H1 (cell line): ENCODE measurements at regions not wholly inside any gene's neighbourhood (a gene's known extent, or its start where the extent isn't known, plus 50 kb on each side); places are given as distances from the start of the nearest gene placed in this dataset.

ENCODE experiments used
- CTCF ChIA-PET: fragments of 300-600 bp; sonication (Branson Sonifier 250); formaldehyde crosslinking; loops from one replicate; lab custom pipeline; 2021; ENCODE audit not compliant: partially characterized antibody; lab: Charles Lee
- POLR2A ChIA-PET: fragments of 300-600 bp; sonication (Branson Sonifier 250); formaldehyde crosslinking; loops from one replicate; lab custom pipeline; 2021; ENCODE audit warnings: inconsistent platforms; ENCODE audit not compliant: partially characterized antibody; lab: Charles Lee
- DNase-seq, 2 experiments: peaks; one replicate each; pipeline versions ENCODE4 v3.0.0 to v3.0.0-alpha.2; 2010 to 2022; ENCODE audit warnings: low spot score in 2 of 2, low read depth in 1 of 2, mixed read lengths in 1 of 2
- FAIRE-seq: peaks from 2 replicates; lab custom pipeline; 2011; peaks lifted over from hg19 to GRCh38; lab: Jason Lieb, UNC
- H2AFZ ChIP-seq: 2 replicates; pipeline ENCODE4 v1.8.1; 2012; ENCODE audit warnings: low read length, inconsistent platforms
- H2AK5ac ChIP-seq: 2 replicates; pipeline ENCODE4 v1.6.1; 2013; ENCODE audit warnings: low read depth, low read length
- H2BK120ac ChIP-seq: replicated peaks from 2 replicates; pipeline ENCODE3; 2013; ENCODE audit warnings: low read depth, low read length, inconsistent platforms
- H2BK12ac ChIP-seq: 2 replicates; pipeline ENCODE4 v1.6.1; 2013; ENCODE audit warnings: low read depth, low read length
- H2BK15ac ChIP-seq: 2 replicates; pipeline ENCODE4 v1.6.1; 2013; ENCODE audit warnings: low read length
- H2BK20ac ChIP-seq: 2 replicates; pipeline ENCODE4 v1.6.1; 2013; ENCODE audit warnings: low read length
- H2BK5ac ChIP-seq: 2 replicates; pipeline ENCODE4 v1.6.1; 2013; ENCODE audit warnings: low read depth, low read length
- H3K14ac ChIP-seq: 2 replicates; pipeline ENCODE4 v1.6.1; 2013; ENCODE audit warnings: inconsistent platforms; ENCODE audit not compliant: insufficient read length
- H3K18ac ChIP-seq: 2 replicates; pipeline ENCODE4 v1.6.1; 2013; ENCODE audit warnings: low read length; ENCODE audit errors: extremely low read depth
- H3K23ac ChIP-seq: 2 replicates; pipeline ENCODE4 v1.6.1; 2013; ENCODE audit warnings: inconsistent platforms; ENCODE audit not compliant: insufficient read length
- H3K23me2 ChIP-seq: 2 replicates; pipeline ENCODE4 v1.6.1; 2013; ENCODE audit warnings: low read depth, low read length
- H3K27ac ChIP-seq: 2 replicates; pipeline ENCODE4 v1.6.1; 2011; ENCODE audit warnings: low read depth, low read length, inconsistent platforms
- H3K27me3 ChIP-seq, 4 experiments: replicated peaks in 1 of 4; 1 replicate in 1 of 4; 2 replicates in 3 of 4; pipeline versions ENCODE4 v1.6.1 to v1.8.1; 2011 to 2013; ENCODE audit warnings: low read length in 3 of 4, mild to moderate bottlenecking in 3 of 4, inconsistent platforms in 2 of 4, mixed read lengths in 2 of 4, moderate library complexity in 1 of 4; ENCODE audit not compliant: control insufficient read depth in 3 of 4, insufficient read depth in 3 of 4; ENCODE audit errors: extremely low read depth in 1 of 4
- H3K36me3 ChIP-seq, 4 experiments: 2 replicates each; pipeline versions ENCODE4 v1.6.1 to v1.8.1; 2011 to 2013; ENCODE audit warnings: mild to moderate bottlenecking in 4 of 4, low read length in 3 of 4, moderate library complexity in 2 of 4, control low read depth in 1 of 4, inconsistent platforms in 1 of 4; ENCODE audit not compliant: insufficient read depth in 4 of 4, control insufficient read depth in 2 of 4
- H3K4ac ChIP-seq: replicated peaks from 2 replicates; pipeline ENCODE3; 2013; ENCODE audit warnings: low read length, low read depth, mixed read lengths, inconsistent platforms; ENCODE audit not compliant: insufficient read length
- H3K4me1 ChIP-seq, 4 experiments: replicated peaks in 1 of 4; 1 replicate in 1 of 4; 2 replicates in 3 of 4; pipeline versions ENCODE4 v1.6.1 to v1.8.1; 2011 to 2013; ENCODE audit warnings: low read length in 3 of 4, inconsistent platforms in 2 of 4, mixed read lengths in 1 of 4; ENCODE audit not compliant: insufficient read depth in 4 of 4, control insufficient read depth in 3 of 4
- H3K4me2 ChIP-seq, 2 experiments: 2 replicates each; pipeline versions ENCODE4 v1.6.1 to v1.8.1; 2011 to 2013; ENCODE audit warnings: low read depth in 2 of 2, low read length in 2 of 2, control low read depth in 1 of 2, inconsistent platforms in 1 of 2, mild to moderate bottlenecking in 1 of 2; ENCODE audit not compliant: insufficient read depth in 1 of 2
- H3K4me3 ChIP-seq, 4 experiments: fragments of 200-600, 300-600 bp in 1 of 4; sonication (generic), shearing (Covaris generic), sonication (Bioruptor Twin) in 1 of 4; 2 replicates each; pipeline versions ENCODE4 v1.5.1 to v1.8.1; 2011 to 2016; ENCODE audit warnings: low read length in 4 of 4, low read depth in 3 of 4, control low read depth in 2 of 4, inconsistent platforms in 2 of 4, mild to moderate bottlenecking in 2 of 4, mixed read lengths in 1 of 4, moderate library complexity in 1 of 4; ENCODE audit not compliant: insufficient read depth in 2 of 4; ENCODE audit errors: extremely low read depth in 1 of 4
- H3K56ac ChIP-seq: replicated peaks from 2 replicates; pipeline ENCODE3; 2013; ENCODE audit warnings: low read depth, mild to moderate bottlenecking, mixed read lengths, low read length, inconsistent platforms; ENCODE audit not compliant: insufficient read length
- H3K79me1 ChIP-seq: 2 replicates; pipeline ENCODE4 v1.6.1; 2013; ENCODE audit warnings: low read depth, low read length, control low read depth
- H3K79me2 ChIP-seq, 2 experiments: 2 replicates each; pipeline versions ENCODE4 v1.6.1 to v1.8.1; 2012 to 2013; ENCODE audit warnings: low read length in 2 of 2, mild to moderate bottlenecking in 2 of 2, inconsistent platforms in 1 of 2; ENCODE audit not compliant: insufficient read depth in 2 of 2, control insufficient read depth in 1 of 2
- H3K9ac ChIP-seq, 4 experiments: replicated peaks in 1 of 4; 1 replicate in 1 of 4; 2 replicates in 3 of 4; pipeline versions ENCODE4 v1.6.1 to v1.8.1; 2011 to 2013; ENCODE audit warnings: low read depth in 3 of 4, low read length in 3 of 4, control low read depth in 2 of 4, mild to moderate bottlenecking in 2 of 4, moderate library complexity in 2 of 4, inconsistent platforms in 1 of 4; ENCODE audit errors: extremely low read depth in 1 of 4
- H3K9me3 ChIP-seq, 2 experiments: 2 replicates each; pipeline versions ENCODE4 v1.6.1 to v1.8.1; 2012 to 2013; ENCODE audit warnings: mild to moderate bottlenecking in 2 of 2, moderate library complexity in 2 of 2, control low read depth in 1 of 2, inconsistent platforms in 1 of 2, low read depth in 1 of 2, low read length in 1 of 2, mixed read lengths in 1 of 2; ENCODE audit not compliant: insufficient read depth in 2 of 2
- H4K20me1 ChIP-seq, 2 experiments: replicated peaks in 1 of 2; 2 replicates each; pipeline versions ENCODE3 to v1.8.1; 2011 to 2013; ENCODE audit warnings: inconsistent platforms in 2 of 2, low read length in 2 of 2, mild to moderate bottlenecking in 1 of 2; ENCODE audit not compliant: insufficient read depth in 2 of 2, control insufficient read depth in 1 of 2
- H4K5ac ChIP-seq: 2 replicates; pipeline ENCODE4 v1.6.1; 2013; ENCODE audit warnings: low read length, low read depth, mixed read lengths, inconsistent platforms; ENCODE audit not compliant: insufficient read length
- H4K8ac ChIP-seq: 2 replicates; pipeline ENCODE4 v1.8.0; 2013; ENCODE audit warnings: mild to moderate bottlenecking, moderate library complexity, low read length, inconsistent platforms; ENCODE audit not compliant: insufficient read depth; ENCODE audit errors: extremely low read depth
- H4K91ac ChIP-seq: replicated peaks from 2 replicates; pipeline ENCODE3; 2013; ENCODE audit warnings: low read length, mixed read lengths, inconsistent platforms; ENCODE audit not compliant: insufficient read length
- BCL11A ChIP-seq, 2 experiments: IDR thresholded peaks; one replicate each; pipeline ENCODE4 v1.6.1; 2011; ENCODE audit warnings: low read depth in 2 of 2, low read length in 2 of 2, mild to moderate bottlenecking in 2 of 2
- EZH2 ChIP-seq: fragments of 200-600 bp; sonication (generic); IDR thresholded peaks from 2 replicates; pipeline ENCODE4 v1.7.1; 2012; ENCODE audit warnings: low read depth, mild to moderate bottlenecking, moderate library complexity, low read length, inconsistent platforms; ENCODE audit not compliant: severe bottlenecking
- NANOG ChIP-seq: IDR thresholded peaks from 2 replicates; pipeline ENCODE4 v1.6.1; 2011; ENCODE audit warnings: low read length, low read depth, mild to moderate bottlenecking, inconsistent platforms; ENCODE audit not compliant: insufficient read depth, poor library complexity, severe bottlenecking
- WGBS, 2 experiments: shearing (Covaris generic) in 1 of 2; methylation state at CpG; one replicate each; pipeline versions ENCODE4 v1.1.6 to v1.1.7; 2013 to 2015; ENCODE audit warnings: low lambda C conversion rate in 2 of 2, mixed read lengths in 2 of 2, inconsistent platforms in 1 of 2, low coverage in 1 of 2, missing lambda C conversion rate in 1 of 2; ENCODE audit not compliant: insufficient replicate concordance in 2 of 2, insufficient coverage in 1 of 2, insufficient read length in 1 of 2; ENCODE audit errors: extremely low coverage in 1 of 2, missing lambda C conversion rate in 1 of 2; 5-methylcytosine and 5-hydroxymethylcytosine counted together

DNA sequence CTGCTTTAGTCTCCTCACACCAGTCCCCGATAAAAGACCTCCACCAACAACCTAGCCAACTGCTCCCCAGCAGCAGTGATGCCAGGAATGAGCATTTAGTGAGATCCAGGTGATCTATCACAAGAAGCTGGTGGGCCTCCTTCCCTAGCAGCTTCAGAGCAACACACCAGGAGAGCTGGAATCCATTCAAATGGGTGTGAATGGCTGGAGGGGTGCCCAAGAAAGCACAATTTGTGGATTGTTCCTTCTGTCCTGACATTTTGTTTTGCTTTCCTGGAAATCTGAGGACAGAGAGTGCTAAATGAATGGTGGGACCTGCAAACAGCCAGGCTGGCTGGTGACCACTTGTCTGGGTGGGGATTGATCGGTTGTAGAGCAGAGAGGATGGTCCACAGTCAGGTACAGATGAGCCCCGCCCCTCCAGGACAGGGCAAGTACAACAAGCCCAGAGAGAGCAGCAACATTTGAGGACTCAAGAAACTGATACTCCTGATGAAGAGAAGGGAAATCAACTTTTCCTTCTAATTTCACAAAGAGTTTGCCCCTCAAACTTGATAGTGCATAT is 316.8 kb downstream of the VPS13C start:
- Histone ChIP-seq H3K9ac (no peak overlapping the region), H3K23me2 (no peaks in the 10 kb centered on the region), H3K14ac (no peak overlapping the region), H3K56ac (no peak overlapping the region), H4K5ac (no peak overlapping the region), H2BK20ac (no peak overlapping the region), H3K4me1 (no peaks in the 10 kb centered on the region), H3K4me3 (no peak overlapping the region), H2AFZ (no peak overlapping the region), H4K20me1 (no peaks in the 10 kb centered on the region), H2AK5ac (no peak overlapping the region), H3K27me3 (no peaks in the 10 kb centered on the region), H3K27ac (no peak overlapping the region), H3K79me1 (no peaks in the 10 kb centered on the region), H3K9me3 (no peaks in the 10 kb centered on the region), H2BK120ac (no peak overlapping the region), H3K4ac (no peak overlapping the region), H2BK15ac (no peak overlapping the region), H4K91ac (no peak overlapping the region), H3K36me3 (no peaks in the 10 kb centered on the region), H3K23ac (no peak overlapping the region), H3K79me2 (no peaks in the 10 kb centered on the region), H3K18ac (no peak overlapping the region), H2BK12ac (no peak overlapping the region), H3K4me2 (no peak overlapping the region), H2BK5ac (no peak overlapping the region), H4K8ac (no peak overlapping the region)
- WGBS, 2 experiments, result 89% methylated on average over 3 of the region's 3 CpGs; no CpG with 5 or more reads in 1 of the 2 experiments
- CTCF ChIA-PET, result interaction anchor here (0.8 to 1.0 kb wide), 2 partner anchors 16 kb away, joined by 3 to 4 read pairs; no protein-coding TSS in a partner anchor
- POLR2A ChIA-PET, result no interaction called here
- FAIRE-seq (no peak), DNase-seq (no peak)
- TF ChIP-seq EZH2, result no peak
- TF ChIP-seq BCL11A (IDR thresholded peaks at IDR 0.05; ENCODE audit: low read depth in 2 of 2, low read length in 2 of 2), result no peak
- TF ChIP-seq NANOG, result no peak
